ENCODE measurements at regions not wholly inside any gene's neighbourhood (a gene's known extent, or its start where the extent isn't known, plus 50 kb on each side); places are given as distances from the start of the nearest gene placed in this dataset.

DNA sequence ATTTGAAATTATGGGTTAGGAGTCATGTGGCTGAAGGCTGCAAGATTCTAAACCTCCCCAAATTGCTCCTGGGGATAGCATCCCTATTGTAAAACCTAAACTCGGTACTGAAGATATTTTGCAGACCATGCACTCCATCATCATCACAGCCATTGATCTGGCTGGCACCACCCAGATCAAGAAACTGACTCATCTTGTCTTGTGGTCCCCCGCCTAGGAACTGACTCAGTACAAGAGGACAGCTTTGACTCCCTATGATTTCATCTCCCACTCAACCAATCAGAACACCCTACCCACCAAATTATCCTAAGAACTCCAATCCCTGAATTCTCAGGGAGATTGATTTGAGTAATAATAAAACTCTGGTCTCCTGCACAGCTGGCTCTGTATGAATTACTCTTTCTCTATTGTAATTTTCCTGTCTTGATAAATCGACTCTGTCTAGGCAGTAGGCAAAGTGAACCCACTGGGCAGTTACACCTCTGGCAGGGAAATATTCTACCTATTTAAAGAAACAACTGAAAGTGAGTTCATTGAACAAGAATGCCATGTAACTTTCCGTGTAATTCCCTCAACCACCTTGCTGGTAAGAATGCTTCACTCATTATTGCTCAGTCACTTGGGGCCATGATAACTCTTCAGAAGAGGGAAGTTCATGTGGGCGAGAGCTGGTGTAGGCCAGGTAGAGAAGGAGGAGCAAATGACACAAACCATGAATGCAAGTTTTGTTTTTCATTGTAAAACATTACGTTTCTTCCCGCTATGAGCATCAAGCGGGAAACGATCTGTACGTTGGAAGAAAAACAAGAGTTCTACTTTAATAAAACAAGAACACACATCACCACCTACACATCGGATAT, 602.9 kb upstream of the ARID1B start:
- DNase-seq = no peak

DNA sequence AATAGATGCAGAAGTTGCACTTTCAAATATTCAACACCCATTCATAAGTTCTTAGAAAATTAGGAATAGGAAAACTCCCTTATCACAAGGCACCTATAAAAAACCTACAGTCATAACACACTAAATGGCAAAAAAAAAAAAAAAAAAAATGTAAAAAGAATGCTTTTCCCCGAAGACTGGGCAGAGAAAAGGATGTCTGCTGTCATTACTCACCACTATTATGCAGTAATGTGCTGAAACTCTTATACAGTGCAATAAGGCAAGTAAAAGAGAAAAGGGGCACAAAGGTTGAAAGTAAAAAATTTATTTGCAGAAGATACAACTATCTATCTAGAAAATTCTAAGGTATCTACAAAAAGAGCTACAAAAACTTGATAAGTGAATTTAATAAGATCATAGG, 607.8 kb upstream of the ARID1B start:
- no peak for DNase-seq

DNA sequence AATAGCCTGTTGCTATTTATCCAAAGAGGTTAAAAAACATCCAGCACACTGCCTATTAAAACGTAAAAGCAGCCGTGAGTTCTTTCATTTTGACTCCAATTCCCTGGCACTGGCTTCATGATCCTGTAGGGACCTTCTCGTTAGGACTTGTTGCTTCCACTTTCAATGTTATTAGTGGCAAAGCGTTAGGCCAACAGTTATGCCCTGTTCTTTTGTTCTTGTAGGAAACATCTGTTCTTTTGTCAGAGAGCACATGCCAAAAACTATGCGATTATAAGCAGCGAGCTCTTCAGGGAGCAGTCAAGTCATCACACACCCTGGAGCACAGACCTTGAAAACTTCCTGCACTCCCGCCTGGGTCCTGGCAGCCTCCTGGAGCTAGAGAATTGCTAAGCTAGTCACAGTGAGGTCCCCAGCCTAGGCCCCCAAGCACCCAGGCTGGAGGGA, 609.5 kb upstream of the ARID1B start:
- peak; percentile 4 for DNase-seq

DNA sequence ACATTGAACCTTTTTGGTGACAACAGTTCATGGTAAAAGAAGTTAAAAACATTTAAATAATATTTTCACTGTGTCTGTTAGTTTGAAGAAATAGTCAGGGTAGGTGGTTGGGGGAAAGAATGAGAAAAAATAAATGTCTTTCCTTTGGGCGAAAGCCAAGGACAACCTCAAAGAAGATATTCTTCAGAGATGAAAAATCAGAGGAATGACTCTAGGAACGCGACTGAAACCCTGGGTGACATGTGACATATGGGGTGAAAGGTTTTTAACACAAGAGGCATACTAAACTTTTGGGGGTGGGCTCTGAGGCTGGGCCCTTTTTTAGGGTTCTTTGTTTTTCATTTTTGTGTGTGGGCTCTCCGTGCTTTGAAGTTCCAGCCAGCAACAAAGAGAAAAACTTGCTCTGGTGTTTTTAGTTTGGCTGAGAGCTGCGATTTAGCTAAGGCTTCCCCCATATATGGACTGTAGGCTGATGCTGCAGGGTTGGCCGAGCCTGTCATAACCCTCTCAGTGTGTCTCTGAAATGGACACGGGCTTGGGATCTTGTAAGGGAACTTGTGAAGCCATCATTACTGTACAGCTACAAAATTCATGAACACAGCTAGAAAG, 610.1 kb upstream of the ARID1B start:
- DNase-seq = peak; percentile 18

DNA sequence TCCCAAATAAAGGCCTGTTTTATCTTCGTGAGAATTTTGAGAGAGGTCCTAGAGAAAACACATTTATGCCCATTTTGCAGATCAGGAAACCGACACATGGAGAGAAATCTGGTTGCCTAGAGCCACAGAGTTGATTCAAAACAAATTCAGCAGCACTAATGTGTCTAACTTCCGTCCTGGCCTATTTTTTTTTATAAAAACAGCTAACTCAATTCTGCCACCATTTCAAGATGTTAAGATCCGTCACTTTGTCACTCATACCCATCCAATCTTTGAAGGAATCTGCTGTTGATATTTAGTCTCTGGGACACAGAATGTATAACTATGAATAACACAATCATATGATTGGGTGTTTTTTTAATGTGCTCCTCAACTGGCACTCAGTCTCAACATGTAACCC, 611.1 kb upstream of the ARID1B start:
- DNase-seq = peak; percentile 35

DNA sequence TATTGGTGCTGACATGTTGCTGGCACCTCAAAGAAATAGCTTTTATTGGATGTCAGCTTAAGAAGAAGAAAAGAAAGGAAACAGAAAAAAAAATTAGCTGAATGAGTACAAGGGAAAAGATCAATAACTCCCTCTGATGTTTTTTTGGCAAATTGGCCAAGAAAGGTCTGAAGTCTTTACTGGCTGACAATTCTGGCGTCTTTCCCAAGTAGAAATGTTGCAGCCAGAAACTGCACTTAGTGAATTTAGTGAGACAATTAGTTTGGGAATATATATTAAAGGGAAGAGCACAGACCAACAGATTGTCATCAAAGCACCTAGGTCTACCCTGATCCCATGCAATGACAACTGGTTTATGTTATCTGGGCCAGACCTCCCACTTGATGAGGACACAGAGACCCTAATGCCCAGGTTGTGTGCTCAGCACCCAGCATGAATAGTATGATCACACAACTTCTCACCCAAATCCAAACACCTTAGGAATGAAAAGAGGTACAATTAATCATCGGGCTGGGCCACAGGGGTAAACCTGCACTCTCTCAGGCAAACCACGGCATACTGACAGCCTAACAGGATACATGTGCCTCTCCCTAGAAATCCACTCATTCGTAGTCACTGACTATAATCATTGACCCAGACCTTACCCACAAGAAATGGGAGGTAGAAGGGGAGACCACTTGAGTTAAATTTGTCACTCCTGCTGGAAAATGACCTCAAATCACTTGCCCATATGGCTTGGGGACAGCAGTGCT, 612.3 kb upstream of the ARID1B start:
- DNase-seq = no peak

DNA sequence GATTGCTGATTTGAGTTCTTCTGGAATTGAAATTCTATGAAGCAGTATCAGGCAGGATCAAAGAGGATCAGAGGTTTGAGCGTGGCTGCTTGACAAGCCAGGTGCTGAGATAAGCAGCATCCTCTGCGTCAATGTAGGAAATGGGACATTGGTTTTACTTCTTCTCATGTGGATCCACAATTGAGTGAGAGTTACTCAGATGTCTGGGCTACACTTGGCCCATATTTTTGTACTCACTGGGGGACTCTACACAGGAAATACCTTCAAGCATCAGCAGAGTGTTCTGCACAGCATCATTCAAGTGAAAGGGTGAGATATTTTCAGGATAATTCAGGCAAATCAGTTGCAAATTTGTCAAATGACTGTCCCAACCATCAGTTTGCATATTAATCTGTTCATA, 613.9 kb upstream of the ARID1B start:
- DNase-seq = peak; percentile 18

DNA sequence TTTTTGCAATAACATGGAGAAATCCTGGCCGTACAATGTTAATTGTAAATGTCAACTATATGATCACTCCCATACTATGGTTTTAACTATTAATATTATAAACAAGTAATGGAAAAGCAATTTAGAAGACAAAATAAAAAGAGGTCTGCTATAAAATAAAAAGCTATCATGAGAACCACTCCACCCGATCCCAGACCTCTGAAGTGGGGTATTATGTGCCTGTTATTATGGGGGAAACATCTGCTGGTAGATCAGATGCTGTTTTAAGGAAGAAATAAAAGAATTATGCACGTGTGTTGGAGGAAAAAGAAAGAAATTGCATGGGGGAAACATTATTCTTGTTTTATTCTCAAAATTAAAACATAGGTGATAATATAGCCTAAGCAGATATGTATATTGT, 615.7 kb upstream of the ARID1B start:
- DNase-seq = no peak

DNA sequence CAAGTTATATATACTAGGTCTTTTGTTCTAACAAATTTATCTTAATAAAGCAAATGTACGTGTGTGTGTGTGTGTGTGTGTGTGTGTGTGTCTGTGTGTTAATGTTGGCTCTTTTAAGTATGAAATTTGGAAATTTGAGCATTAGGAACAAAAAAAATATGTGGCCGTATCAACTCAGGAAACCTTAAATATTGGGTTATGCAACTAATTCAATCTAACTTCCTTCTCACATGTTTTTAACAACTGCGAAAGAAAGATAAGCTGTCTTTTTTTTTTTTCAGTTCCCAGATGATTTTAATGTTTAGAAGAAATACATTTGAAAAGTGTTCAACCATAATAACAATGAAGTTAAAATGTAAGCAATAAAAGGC, 616.4 kb upstream of the ARID1B start:
- DNase-seq = no peak

DNA sequence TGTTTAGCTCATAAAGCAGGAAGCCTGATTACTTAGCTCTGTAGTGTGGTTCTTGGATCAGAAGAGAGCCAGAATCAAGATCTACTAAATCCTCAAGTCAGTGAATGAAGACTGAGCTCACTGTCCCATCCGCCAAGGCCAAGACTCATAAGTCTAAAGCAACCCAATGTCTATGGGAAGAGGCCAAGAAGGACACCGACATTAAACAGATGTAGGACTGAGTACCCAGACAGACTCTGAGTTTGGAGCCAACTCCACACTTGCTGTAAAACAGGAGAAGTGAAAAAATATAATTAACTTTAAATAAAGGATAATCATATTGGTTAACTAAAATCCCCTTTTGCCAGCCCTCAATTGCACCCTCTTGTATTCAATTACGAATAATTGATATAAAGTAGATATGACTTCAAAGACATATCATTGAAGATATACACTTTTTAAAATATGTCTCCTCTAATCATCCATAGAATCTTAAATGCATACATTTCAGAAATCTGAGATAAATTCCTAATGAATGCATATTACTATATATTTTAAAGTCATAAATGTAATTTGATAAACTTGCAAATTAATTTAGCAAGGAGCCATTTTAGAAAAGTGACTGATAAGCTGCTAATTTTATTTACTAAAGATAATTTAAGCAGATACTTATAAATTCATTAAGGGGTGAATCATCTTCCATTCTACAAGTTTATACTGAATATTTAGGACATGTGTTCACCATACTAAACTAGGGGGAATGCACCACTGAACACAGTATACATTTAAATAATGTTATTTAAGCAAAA, 617.0 kb upstream of the ARID1B start:
- DNase-seq = no peak

DNA sequence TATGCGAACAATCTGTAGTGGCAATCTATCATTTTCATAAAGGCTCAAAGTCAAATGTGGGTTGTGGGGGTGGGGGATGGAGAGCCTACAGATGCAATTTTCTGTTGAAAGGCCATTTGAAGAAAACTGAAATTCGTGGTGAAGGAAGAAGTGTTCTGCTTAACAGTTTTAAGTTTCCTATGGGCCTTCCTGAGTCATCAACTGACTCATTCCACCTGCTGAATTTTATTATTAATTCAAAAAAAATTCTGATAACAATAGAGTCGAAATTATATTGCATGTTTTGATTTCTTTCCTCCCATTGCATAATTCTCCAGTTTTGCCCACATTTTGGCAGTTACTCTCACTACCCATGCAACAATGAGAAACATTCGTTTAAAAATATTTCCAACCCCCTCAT, 622.3 kb upstream of the ARID1B start:
- DNase-seq = no peak

DNA sequence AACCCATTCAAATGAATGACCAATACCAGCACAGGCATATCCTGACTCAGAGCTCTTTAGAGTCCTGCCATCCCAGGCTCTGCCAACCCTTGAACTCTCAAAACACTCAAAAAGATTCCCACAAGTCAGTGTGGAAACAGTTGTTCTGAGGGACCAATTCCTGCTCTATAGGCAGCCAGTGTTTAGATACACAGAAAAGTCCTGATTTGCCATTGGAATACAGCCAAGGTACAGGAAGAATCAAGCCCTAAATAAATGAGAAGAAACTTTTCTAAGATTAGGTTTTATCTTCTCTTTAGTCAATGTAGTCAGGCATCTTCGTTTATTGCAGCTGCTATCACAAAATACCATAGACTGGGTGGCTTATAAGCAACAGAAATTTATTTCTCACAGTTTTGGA, 626.8 kb upstream of the ARID1B start:
- DNase-seq = no peak

DNA sequence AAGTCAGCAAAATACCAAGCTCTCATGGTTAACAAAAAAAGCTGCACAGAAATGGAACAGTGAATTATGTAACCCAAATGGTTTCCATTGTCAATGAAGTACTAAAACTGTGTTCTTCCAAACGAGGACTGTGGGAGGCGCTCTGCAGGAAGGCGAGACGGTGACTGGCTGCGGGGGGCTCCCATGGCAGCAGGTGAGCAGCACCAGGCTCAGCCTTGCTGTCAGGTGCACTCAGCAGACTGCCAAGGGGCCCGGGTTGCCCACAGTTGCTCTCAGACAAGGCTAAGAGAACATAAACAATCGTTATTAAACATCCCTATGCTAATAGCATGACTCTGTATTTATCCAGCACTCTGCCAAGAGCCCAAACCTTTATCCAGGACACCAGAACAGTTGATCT, 630.3 kb upstream of the ARID1B start:
- no peak for DNase-seq

DNA sequence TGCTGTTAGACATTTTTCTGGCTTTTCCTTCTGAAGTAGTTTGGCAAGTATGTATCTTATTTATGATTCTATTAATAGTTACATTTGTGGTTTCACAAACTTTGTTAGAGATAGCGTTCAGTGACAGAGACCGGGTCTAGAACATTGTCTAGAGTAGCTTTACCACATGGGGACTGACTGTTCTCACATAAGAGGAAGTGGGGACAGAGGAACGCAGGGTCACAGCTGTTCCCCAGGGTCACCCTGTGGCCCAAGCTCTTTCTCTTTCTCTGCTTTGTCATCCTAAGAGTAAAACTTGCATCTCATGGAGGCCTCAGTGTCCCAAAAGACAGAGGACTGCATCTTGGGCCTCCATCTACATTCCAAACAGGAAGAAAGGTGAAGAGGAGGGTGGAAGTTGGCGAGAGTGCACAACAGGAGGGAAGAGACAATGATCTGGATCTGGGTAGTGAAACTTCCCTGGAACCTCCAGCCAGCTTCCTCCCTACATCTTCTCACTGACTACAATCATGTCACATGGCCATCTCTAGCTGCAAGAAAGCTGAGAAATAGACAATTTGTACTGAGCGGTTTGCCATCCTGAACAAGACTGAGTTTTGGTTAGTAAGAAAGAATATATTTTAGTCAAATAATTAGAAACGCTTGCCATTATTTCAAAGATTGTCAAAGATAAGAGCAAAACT, 645.8 kb upstream of the ARID1B start:
- no peak for DNase-seq

DNA sequence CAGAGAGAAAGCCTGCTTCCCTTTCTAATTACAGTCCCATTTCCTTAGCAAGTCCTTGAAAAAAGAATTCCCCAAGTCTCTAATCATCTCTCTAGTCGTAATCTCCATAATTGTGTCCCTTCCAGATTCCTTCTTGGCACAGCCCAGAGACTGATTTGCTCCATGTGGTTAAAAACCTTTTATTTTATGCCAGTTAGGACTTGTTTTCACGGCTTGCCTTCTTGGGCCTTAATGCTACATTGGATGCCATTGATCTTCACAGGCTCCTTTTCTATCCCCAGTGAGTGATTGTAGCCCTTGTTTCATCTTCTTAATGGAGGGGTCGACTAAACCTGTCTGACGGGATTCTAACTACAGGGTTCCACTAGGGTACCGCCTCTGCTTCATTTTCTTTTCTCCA, 650.6 kb upstream of the ARID1B start:
- DNase-seq = no peak

DNA sequence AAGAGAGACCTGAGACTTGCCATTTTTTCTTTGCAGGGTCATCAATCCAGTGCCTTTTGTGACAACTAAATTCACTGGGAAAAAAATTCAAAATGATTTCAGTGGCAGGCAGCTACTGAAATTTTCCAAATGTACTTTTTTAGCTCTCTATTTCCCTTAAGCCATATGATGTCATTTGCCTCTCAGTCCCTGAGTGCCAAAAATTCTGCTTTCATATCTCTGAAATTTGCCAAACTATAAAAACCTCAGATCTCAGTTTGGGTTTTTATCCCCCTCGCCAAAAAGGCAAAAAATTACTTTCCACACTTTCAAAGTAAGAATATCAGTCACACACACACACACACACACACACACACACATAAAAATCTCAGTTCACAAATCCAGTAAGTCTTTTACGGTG, 651.3 kb upstream of the ARID1B start:
- DNase-seq = no peak

DNA sequence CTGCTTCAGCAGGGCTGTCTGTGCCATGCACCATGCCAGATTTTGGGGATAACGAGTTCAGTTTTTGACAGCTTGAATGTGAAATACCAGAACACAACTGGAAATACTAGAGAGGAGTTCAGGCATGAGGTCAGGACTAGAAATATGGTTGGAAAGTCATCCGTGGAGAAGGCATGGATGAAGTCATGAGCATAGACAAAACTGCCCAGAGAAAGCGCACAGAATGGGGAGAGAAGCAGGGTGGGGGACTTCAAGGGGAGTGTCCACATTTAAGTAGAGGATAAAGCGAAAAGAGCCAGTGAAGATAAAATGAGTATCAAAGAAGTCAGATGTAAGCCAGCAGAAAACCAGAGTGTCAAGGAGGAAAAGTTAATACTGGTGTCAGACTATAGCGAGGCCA, 653.4 kb upstream of the ARID1B start:
- DNase-seq = no peak

DNA sequence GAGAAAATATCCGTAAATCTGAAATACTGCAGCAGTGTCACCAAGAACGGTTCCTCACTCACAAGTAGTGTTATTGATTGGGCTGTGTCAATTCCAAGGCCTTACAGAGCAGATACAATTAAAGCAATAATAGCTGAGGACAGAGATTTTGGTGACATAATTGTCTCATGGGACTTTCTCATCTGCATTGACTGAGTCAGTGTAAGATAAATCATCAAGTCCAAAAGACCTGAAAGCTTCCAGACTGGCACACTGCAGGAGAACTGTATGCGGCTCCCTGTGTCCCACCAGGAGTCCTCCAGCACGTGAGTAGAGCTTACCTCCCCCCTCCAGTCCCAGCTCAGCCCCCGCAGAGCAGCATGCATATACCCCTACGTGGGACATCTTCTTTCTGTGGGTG, 655.2 kb upstream of the ARID1B start:
- no peak for DNase-seq

DNA sequence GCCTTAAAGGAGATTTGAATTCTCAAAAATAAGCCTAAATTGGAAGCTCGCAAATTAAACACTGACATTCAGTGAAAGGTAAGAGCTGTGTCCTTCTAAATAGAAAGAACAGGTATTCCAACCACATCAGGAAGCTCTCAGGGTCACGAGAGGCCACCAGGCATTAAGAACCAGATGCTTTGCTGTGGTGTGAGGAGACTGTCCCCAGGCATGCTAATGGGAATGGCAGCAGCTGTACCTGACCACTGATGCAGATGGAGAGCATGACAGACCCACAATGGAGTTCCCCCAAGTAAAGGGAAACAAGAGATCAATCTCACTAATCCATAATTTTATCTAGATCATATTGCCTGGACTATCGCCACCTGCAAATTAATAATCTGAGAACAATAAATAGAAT, 658.9 kb upstream of the NOX3 start:
- DNase-seq = no peak

DNA sequence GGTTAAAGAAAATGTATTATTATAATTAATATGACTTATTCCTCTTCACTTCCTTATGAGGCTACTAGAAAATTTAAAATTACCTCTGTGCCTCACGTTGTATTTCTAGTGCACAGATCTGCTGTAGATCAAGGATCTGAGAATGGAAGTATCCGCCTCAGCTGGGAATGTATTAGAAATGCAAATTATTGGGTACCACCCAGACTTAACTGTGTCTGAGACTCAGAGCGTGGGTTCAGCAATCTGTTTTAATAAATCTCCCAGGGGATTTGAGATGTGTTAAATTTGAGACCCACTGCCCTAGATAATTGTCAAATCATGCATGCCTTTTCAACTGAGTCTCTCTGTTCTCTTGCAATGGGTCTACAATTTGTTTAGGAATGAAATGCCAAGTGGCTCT, 658.0 kb upstream of the NOX3 start:
- DNase-seq = no peak

DNA sequence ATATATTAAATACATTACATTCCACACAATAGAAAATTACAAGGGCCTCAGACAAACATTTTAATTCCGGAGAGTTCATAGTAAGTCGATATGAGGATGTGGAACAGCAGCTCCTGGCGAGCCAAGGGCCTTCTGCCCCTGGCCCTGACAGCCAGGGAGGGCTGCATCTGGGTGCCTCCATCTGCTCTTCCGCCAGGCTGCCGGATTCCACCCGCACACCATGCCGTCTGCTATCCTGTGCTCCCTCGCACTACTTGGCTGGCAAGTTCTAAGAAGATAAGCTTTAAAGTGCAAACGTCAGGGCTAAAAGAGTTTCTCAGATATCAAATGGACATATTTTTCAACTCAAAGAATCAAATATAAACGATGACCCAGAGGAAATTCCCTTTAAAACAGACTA, 656.3 kb upstream of the NOX3 start:
- no peak for DNase-seq

DNA sequence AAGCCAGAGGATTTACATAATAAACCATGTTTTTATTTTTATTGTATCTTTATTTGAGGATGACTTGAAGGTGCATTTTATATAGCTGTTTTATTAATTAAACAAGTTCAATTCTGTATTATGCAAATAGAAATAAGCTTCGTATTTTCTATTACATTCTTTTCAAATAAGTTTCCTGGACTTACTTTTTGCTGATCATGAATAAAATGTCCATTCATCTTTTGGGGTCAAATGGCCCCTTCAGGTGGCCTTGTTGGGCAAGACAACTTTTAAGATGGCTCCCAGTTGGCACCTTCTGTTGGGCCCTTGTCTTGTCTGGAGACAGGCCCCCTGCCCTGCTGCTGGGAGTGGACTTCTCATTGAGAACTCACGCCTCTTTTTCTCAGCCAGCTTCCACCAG, 654.6 kb upstream of the NOX3 start:
- DNase-seq = no peak

DNA sequence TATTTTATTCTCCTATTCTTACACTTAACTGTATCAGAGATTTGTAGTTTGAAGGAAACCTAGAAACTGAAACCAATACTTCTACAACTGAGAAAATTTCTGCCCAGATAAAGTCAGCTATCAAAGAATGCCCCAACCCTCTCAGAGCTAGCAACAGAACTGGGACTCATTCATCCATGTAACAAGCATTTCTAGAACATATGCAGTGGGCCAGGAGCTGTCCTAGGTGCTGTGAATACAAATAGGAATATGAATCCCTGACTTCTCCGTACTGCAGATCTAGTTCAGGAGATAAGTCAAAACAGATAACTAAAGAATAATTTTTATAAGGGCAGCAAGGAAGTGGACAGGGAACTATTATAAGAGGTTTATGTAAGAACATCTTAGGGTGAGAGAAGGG, 654.1 kb upstream of the NOX3 start:
- DNase-seq = no peak

All from CD4-positive, alpha-beta T cell treated with Interleukin-17A for 1 hour (primary cell).